SU-DHL-6 (cell line): ENCODE measurements at regions not wholly inside any gene's neighbourhood (a gene's known extent, or its start where the extent isn't known, plus 50 kb on each side); places are given as distances from the start of the nearest gene placed in this dataset.

Experiments
- EZH2phosphoT487 ChIP-seq: fragments of 200-600 bp; sonication (generic), shearing (Covaris generic); conservative IDR thresholded peaks from 2 replicates; pipeline ENCODE4 v1.6.1; 2018; ENCODE audit warnings: mild to moderate bottlenecking, antibody characterized with exemption, low read length, moderate library complexity, mixed read lengths
- TF ChIP-seq, protein P1 (sequence below): fragments of 200-600 bp; sonication (generic); IDR thresholded peaks from one replicate; pipeline ENCODE4 v1.5.1; 2017; ENCODE audit warnings: antibody characterized with exemption, mild to moderate bottlenecking, low read length, moderate library complexity; ENCODE audit not compliant: insufficient read depth, poor library complexity, severe bottlenecking

GRCh38 chr3:135598597-135598996, 366.9 kb upstream of the PPP2R3A start:
- no peak for TF ChIP-seq EZH2phosphoT487
- TF ChIP-seq, protein P1, sequence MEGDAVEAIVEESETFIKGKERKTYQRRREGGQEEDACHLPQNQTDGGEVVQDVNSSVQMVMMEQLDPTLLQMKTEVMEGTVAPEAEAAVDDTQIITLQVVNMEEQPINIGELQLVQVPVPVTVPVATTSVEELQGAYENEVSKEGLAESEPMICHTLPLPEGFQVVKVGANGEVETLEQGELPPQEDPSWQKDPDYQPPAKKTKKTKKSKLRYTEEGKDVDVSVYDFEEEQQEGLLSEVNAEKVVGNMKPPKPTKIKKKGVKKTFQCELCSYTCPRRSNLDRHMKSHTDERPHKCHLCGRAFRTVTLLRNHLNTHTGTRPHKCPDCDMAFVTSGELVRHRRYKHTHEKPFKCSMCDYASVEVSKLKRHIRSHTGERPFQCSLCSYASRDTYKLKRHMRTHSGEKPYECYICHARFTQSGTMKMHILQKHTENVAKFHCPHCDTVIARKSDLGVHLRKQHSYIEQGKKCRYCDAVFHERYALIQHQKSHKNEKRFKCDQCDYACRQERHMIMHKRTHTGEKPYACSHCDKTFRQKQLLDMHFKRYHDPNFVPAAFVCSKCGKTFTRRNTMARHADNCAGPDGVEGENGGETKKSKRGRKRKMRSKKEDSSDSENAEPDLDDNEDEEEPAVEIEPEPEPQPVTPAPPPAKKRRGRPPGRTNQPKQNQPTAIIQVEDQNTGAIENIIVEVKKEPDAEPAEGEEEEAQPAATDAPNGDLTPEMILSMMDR, result no peak
